ENCODE measurements at regions not wholly inside any gene's neighbourhood (a gene's known extent, or its start where the extent isn't known, plus 50 kb on each side); places are given as distances from the start of the nearest gene placed in this dataset.

GRCh38 chr18:33951031-33951430 lies 273.7 kb downstream of the NOL4 start:
- CTCF ChIA-PET, result interaction anchor here (0.9 to 1.0 kb wide), 2 partner anchors 109 to 171 kb away, joined by 3 to 5 read pairs; no protein-coding TSS in a partner anchor
- no peak overlapping the region for H3K27ac ChIP-seq (ENCODE audit: extremely low read depth, low read depth, low read length)

More at GRCh38 chr18:33951031-33951430, 273.7 kb downstream of the NOL4 start:
- Histone ChIP-seq H3K4me1 (ENCODE audit: control insufficient read depth, insufficient read depth, low read length) (no peaks in the 10 kb centered on the region), H3K36me3 (ENCODE audit: control insufficient read depth in 2 of 2, insufficient read depth in 1 of 2, low read length in 2 of 2) (no peaks in the 10 kb centered on the region), H3K4me3 (ENCODE audit: low read depth, low read length) (no peak overlapping the region), H3K9me3 (ENCODE audit: control insufficient read depth, insufficient read depth, low read depth, low read length) (no peaks in the 10 kb centered on the region)
- TF ChIP-seq TCF7L2 (IDR thresholded peaks at IDR 0.05; ENCODE audit: borderline replicate concordance, low read depth, low read length) (no peak), ZNF654 (tag by site-specific recombination; IDR thresholded peaks at IDR 0.05; ENCODE audit: low read depth) (no peak), IKZF3 (tag by site-specific recombination; IDR thresholded peaks at IDR 0.05) (no peak), GLI2 (tag by site-specific recombination; IDR thresholded peaks at IDR 0.05; ENCODE audit: borderline replicate concordance, low read depth) (no peak), ZNF366 (tag by site-specific recombination; conservative IDR thresholded peaks at IDR 0.05) (no peak), ZNF645 (tag by site-specific recombination; IDR thresholded peaks at IDR 0.05) (no peak), ZNF169 (tag by site-specific recombination; IDR thresholded peaks at IDR 0.05) (no peak), HOXA7 (CRISPR knock-in tag; IDR thresholded peaks at IDR 0.05; ENCODE audit: borderline replicate concordance) (no peak), ZBTB49 (tag by site-specific recombination; IDR thresholded peaks at IDR 0.05; ENCODE audit: low read depth) (no peak), ZNF112 (tag by site-specific recombination; IDR thresholded peaks at IDR 0.05) (no peak), CTCF (tag by site-specific recombination; IDR thresholded peaks at IDR 0.05) (no peak), ZNF280D (tag by site-specific recombination; IDR thresholded peaks at IDR 0.05) (no peak), MZF1 (tag by site-specific recombination; IDR thresholded peaks at IDR 0.05; ENCODE audit: borderline replicate concordance) (no peak), ZNF391 (tag by site-specific recombination; IDR thresholded peaks at IDR 0.05; ENCODE audit: borderline replicate concordance, low read depth) (no peak)
- POLR2A ChIA-PET, result no interaction called here

Data from HEK293 (cell line).